GM23338 (cell line): ENCODE measurements at regions not wholly inside any gene's neighbourhood (a gene's known extent, or its start where the extent isn't known, plus 50 kb on each side); places are given as distances from the start of the nearest gene placed in this dataset.

Source experiments
- ATAC-seq: fragments of 200-7000 bp; cut with Tn5 transposase; 3 replicates; pipeline ENCODE4 v1.9.1; 2020
- DNase-seq: peaks from one replicate; pipeline ENCODE4 v3.0.0-alpha.2; 2015; ENCODE audit warnings: low spot score
- H2AFZ ChIP-seq: fragments of 200-600 bp; sonication (generic); 2 replicates; pipeline ENCODE4 v1.8.0; 2016; ENCODE audit warnings: antibody characterized with exemption, mild to moderate bottlenecking, moderate library complexity
- H3F3A ChIP-seq: fragments of 200-600 bp; sonication (generic); replicated peaks from 2 replicates; pipeline ENCODE4 v1.8.0; 2017; ENCODE audit warnings: antibody characterized with exemption, mixed run types, low read depth
- H3K27ac ChIP-seq: fragments of 200-600 bp; sonication (generic); 2 replicates; pipeline ENCODE4 v1.6.1; 2016; ENCODE audit warnings: low read depth
- H3K27me3 ChIP-seq: fragments of 200-600 bp; sonication (generic); 2 replicates; pipeline ENCODE4 v1.8.0; 2016; ENCODE audit warnings: mild to moderate bottlenecking, mixed run types, moderate library complexity; ENCODE audit not compliant: insufficient read depth
- H3K36me3 ChIP-seq: fragments of 200-600 bp; sonication (generic); 2 replicates; pipeline ENCODE4 v1.8.0; 2016; ENCODE audit warnings: mild to moderate bottlenecking; ENCODE audit not compliant: insufficient read depth
- H3K4me1 ChIP-seq: fragments of 200-600 bp; sonication (generic); 2 replicates; pipeline ENCODE4 v1.8.0; 2016; ENCODE audit warnings: mild to moderate bottlenecking, moderate library complexity; ENCODE audit not compliant: insufficient read depth
- H3K4me2 ChIP-seq: fragments of 200-600 bp; sonication (generic); 2 replicates; pipeline ENCODE4 v1.7.1; 2017; ENCODE audit warnings: mixed run types
- H3K4me3 ChIP-seq: fragments of 200-600 bp; sonication (generic); 2 replicates; pipeline ENCODE4 v1.6.1; 2016; ENCODE audit warnings: mixed run types
- H3K79me2 ChIP-seq: fragments of 200-600 bp; sonication (generic); replicated peaks from 2 replicates; pipeline ENCODE4 v1.8.0; 2017; ENCODE audit warnings: mild to moderate bottlenecking; ENCODE audit not compliant: insufficient read depth
- H3K9me2 ChIP-seq: fragments of 200-600 bp; sonication (generic); 2 replicates; pipeline ENCODE4 v1.8.0; 2017; ENCODE audit not compliant: insufficient read depth
- H4K20me1 ChIP-seq: fragments of 200-600 bp; sonication (generic); replicated peaks from 2 replicates; pipeline ENCODE4 v1.8.0; 2017; ENCODE audit warnings: mild to moderate bottlenecking; ENCODE audit not compliant: insufficient read depth
- H3K27ac Mint-ChIP-seq: 2 replicates; pipeline ENCODE4 v1.8.0; 2020; ENCODE audit warnings: inconsistent platforms, mild to moderate bottlenecking, moderate library complexity, mixed read lengths
- H3K27me3 Mint-ChIP-seq: 3 replicates; pipeline ENCODE4 v1.8.0; 2022; ENCODE audit warnings: low read depth, mild to moderate bottlenecking, moderate library complexity, mixed read lengths, inconsistent platforms; ENCODE audit not compliant: insufficient read depth, poor library complexity
- H3K36me3 Mint-ChIP-seq: 3 replicates; pipeline ENCODE4 v1.8.0; 2021; ENCODE audit warnings: low read depth, mild to moderate bottlenecking, inconsistent platforms, moderate library complexity, mixed read lengths
- H3K4me1 Mint-ChIP-seq: 3 replicates; pipeline ENCODE4 v1.8.0; 2020; ENCODE audit warnings: mild to moderate bottlenecking, inconsistent platforms, mixed read lengths
- H3K4me3 Mint-ChIP-seq: 3 replicates; pipeline ENCODE4 v1.8.0; 2021; ENCODE audit warnings: moderate library complexity, mild to moderate bottlenecking, inconsistent platforms, mixed read lengths
- H3K9me3 Mint-ChIP-seq: 3 replicates; pipeline ENCODE4 v1.8.0; 2020; ENCODE audit warnings: moderate library complexity, mild to moderate bottlenecking, inconsistent platforms, mixed read lengths
- CREB1 ChIP-seq: fragments of 250-450 bp; sonication (Bioruptor Pico); IDR thresholded peaks from 2 replicates; pipeline ENCODE4 v1.5.0; 2020; ENCODE audit warnings: low read depth, mild to moderate bottlenecking, moderate library complexity
- CTCF ChIP-seq, 2 experiments: fragments of 200-600 bp in 1 of 2; sonication (generic) in 1 of 2; conservative IDR thresholded peaks; 2 replicates each; pipeline versions ENCODE4 v1.5.1 to v1.6.1; 2016 to 2017; ENCODE audit warnings: antibody characterized with exemption in 2 of 2, low read depth in 2 of 2, mild to moderate bottlenecking in 2 of 2, moderate library complexity in 1 of 2
- ETS1 ChIP-seq: IDR thresholded peaks from 2 replicates; pipeline ENCODE4 v1.6.1; 2016; ENCODE audit warnings: antibody characterized with exemption
- EZH2 ChIP-seq: fragments of 200-600 bp; sonication (generic); IDR thresholded peaks from one replicate; pipeline ENCODE4 v1.8.0; 2017; ENCODE audit warnings: antibody characterized with exemption, mild to moderate bottlenecking, low read depth; ENCODE audit not compliant: unreplicated experiment
- EZH2phosphoT487 ChIP-seq: fragments of 200-600 bp; sonication (generic); IDR thresholded peaks from one replicate; pipeline ENCODE4 v1.8.1; 2018; ENCODE audit warnings: antibody characterized with exemption; ENCODE audit not compliant: unreplicated experiment
- JUNB ChIP-seq: IDR thresholded peaks from one replicate; pipeline ENCODE4 v1.6.1; 2016; ENCODE audit warnings: antibody characterized with exemption; ENCODE audit not compliant: unreplicated experiment
- NANOG ChIP-seq: IDR thresholded peaks from 2 replicates; pipeline ENCODE4 v1.6.1; 2016; ENCODE audit warnings: antibody characterized with exemption, borderline replicate concordance
- POLR2AphosphoS5 ChIP-seq: IDR thresholded peaks from 2 replicates; pipeline ENCODE4 v1.6.1; 2016; ENCODE audit warnings: antibody characterized with exemption, low read depth
- REST ChIP-seq: IDR thresholded peaks from one replicate; pipeline ENCODE4 v1.6.1; 2018; ENCODE audit warnings: antibody characterized with exemption; ENCODE audit not compliant: unreplicated experiment
- STAT1 ChIP-seq: IDR thresholded peaks from one replicate; pipeline ENCODE4 v1.6.1; 2016; ENCODE audit warnings: antibody characterized with exemption; ENCODE audit not compliant: unreplicated experiment
- ZNF114 ChIP-seq: fragments of 250-450 bp; sonication (Bioruptor Pico); IDR thresholded peaks from 2 replicates; pipeline ENCODE4 v1.5.0; 2020; ENCODE audit warnings: mild to moderate bottlenecking, moderate library complexity
- ZNF331 ChIP-seq: fragments of 250-450 bp; sonication (Bioruptor Pico); IDR thresholded peaks from 2 replicates; pipeline ENCODE4 v1.5.0; 2020; ENCODE audit warnings: low read depth, mild to moderate bottlenecking, moderate library complexity
- ZNF462 ChIP-seq: fragments of 250-450 bp; sonication (Bioruptor Pico); IDR thresholded peaks from 2 replicates; pipeline ENCODE4 v1.5.0; 2020; ENCODE audit warnings: mild to moderate bottlenecking, moderate library complexity

- no peaks in the 10 kb centered on the region for H3K27me3 ChIP-seq
- DNase-seq (no peak), ATAC-seq (peak; percentile 66)
- H3K4me3 ChIP-seq, result no peak overlapping the region
- no peaks in the 10 kb centered on the region for H4K20me1 ChIP-seq
- Mint-ChIP-seq H3K9me3 (no peaks in the 10 kb centered on the region), H3K36me3 (no peaks in the 10 kb centered on the region), H3K4me1 (peaks cover 25% of the 10 kb centered on the region), H3K4me3 (0 out of 3 replicates have a peak overlapping the region, but pooled peaks have one; percentile 10), H3K27ac (peak overlapping the region; percentile 82), H3K27me3 (peaks cover 2% of the 10 kb centered on the region)
- no peaks in the 10 kb centered on the region for H3K36me3 ChIP-seq
- no peak for TF ChIP-seq NANOG
- no peak for TF ChIP-seq ZNF462 (CRISPR knock-in tag)
- no peak for TF ChIP-seq EZH2phosphoT487
- no peak for TF ChIP-seq ETS1
- no peak for TF ChIP-seq CREB1 (CRISPR knock-in tag)
- TF ChIP-seq EZH2, result no peak
- TF ChIP-seq CTCF (conservative IDR thresholded peaks at IDR 0.05; ENCODE audit: low read depth in 2 of 2), result no peak
- TF ChIP-seq ZNF114 (CRISPR knock-in tag), result no peak
- TF ChIP-seq STAT1, result no peak
- no peak for TF ChIP-seq JUNB
- TF ChIP-seq ZNF331 (CRISPR knock-in tag), result no peak
- TF ChIP-seq REST, result no peak
- no peak for TF ChIP-seq POLR2AphosphoS5
- H3K27ac ChIP-seq, result peak overlapping the region; percentile 79; the same call in 1 of the 2 replicates
- H3F3A ChIP-seq, result no peaks in the 10 kb centered on the region
- H3K79me2 ChIP-seq, result no peaks in the 10 kb centered on the region
- H3K4me2 ChIP-seq, result 0 out of 2 replicates have a peak overlapping the region, but pooled peaks have one; percentile 6
- no peak overlapping the region for H2AFZ ChIP-seq
- peaks cover 16% of the 10 kb centered on the region for H3K4me1 ChIP-seq
- no peaks in the 10 kb centered on the region for H3K9me2 ChIP-seq
Measured at GRCh38 chrX:151240237-151240636, 63.9 kb downstream of the GPR50 start.
